ENCODE measurements at regions not wholly inside any gene's neighbourhood (a gene's known extent, or its start where the extent isn't known, plus 50 kb on each side); places are given as distances from the start of the nearest gene placed in this dataset.

DNA sequence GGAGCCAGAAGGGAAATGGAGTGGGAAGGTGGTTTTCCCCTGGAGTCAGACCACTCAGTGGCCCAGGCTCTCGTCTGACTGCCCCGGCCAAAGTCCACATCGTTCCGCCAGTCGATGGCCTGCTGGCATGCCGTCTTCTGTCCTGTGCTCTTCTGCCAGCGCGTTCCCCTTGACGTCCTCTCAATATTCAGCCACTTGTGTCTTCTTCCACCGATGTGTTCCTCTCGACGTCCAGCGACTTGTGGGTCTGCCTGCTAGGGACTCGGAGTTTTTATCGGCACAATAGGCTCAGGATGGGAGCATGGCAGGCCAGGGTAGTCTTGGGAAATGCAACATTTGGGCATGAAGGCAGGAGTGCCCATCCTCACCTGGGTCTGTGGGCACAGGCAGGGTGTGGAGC lies 542.5 kb upstream of the LMCD1 start:
- no peak overlapping the region for H3K9ac ChIP-seq
- no peaks in the 10 kb centered on the region for H3K36me3 ChIP-seq (ENCODE audit: insufficient read depth)
- no peak overlapping the region for H3K27ac ChIP-seq
- H4K20me1 ChIP-seq (ENCODE audit: insufficient read depth) = no peaks in the 10 kb centered on the region
- no peaks in the 10 kb centered on the region for H3K27me3 ChIP-seq (ENCODE audit: insufficient read depth, low read depth)
- TF ChIP-seq, protein P1, sequence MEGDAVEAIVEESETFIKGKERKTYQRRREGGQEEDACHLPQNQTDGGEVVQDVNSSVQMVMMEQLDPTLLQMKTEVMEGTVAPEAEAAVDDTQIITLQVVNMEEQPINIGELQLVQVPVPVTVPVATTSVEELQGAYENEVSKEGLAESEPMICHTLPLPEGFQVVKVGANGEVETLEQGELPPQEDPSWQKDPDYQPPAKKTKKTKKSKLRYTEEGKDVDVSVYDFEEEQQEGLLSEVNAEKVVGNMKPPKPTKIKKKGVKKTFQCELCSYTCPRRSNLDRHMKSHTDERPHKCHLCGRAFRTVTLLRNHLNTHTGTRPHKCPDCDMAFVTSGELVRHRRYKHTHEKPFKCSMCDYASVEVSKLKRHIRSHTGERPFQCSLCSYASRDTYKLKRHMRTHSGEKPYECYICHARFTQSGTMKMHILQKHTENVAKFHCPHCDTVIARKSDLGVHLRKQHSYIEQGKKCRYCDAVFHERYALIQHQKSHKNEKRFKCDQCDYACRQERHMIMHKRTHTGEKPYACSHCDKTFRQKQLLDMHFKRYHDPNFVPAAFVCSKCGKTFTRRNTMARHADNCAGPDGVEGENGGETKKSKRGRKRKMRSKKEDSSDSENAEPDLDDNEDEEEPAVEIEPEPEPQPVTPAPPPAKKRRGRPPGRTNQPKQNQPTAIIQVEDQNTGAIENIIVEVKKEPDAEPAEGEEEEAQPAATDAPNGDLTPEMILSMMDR (conservative IDR thresholded peaks at IDR 0.05; ENCODE audit: low read depth, low read length) = no peak
- H2AFZ ChIP-seq (ENCODE audit: low read depth) = no peak overlapping the region
- H3K4me2 ChIP-seq = no peak overlapping the region
- no peak overlapping the region for H3K4me3 ChIP-seq (IDR thresholded peaks at IDR 0.05; ENCODE audit: insufficient read depth, low read depth, low read length)
- no peaks in the 10 kb centered on the region for H3K79me2 ChIP-seq (ENCODE audit: insufficient read depth, low read depth)
- H3K4me1 ChIP-seq (ENCODE audit: low read depth, poor library complexity, severe bottlenecking) = no peaks in the 10 kb centered on the region

GRCh38 chr3:7960601-7961000 lies 541.0 kb upstream of the LMCD1 start:
- no peaks in the 10 kb centered on the region for H3K79me2 ChIP-seq (ENCODE audit: insufficient read depth, low read depth)
- no peaks in the 10 kb centered on the region for H3K4me1 ChIP-seq (ENCODE audit: low read depth, poor library complexity, severe bottlenecking)
- no peaks in the 10 kb centered on the region for H4K20me1 ChIP-seq (ENCODE audit: insufficient read depth)
- H3K27ac ChIP-seq = no peak overlapping the region
- H2AFZ ChIP-seq (ENCODE audit: low read depth) = no peak overlapping the region
- no peaks in the 10 kb centered on the region for H3K27me3 ChIP-seq (ENCODE audit: insufficient read depth, low read depth)
- H3K4me2 ChIP-seq = no peak overlapping the region
- TF ChIP-seq, protein P1 (conservative IDR thresholded peaks at IDR 0.05; ENCODE audit: low read depth, low read length) = no peak
- H3K4me3 ChIP-seq (IDR thresholded peaks at IDR 0.05; ENCODE audit: insufficient read depth, low read depth, low read length) = no peak overlapping the region
- H3K9ac ChIP-seq = no peak overlapping the region
- H3K36me3 ChIP-seq (ENCODE audit: insufficient read depth) = no peaks in the 10 kb centered on the region

- H2AFZ ChIP-seq (ENCODE audit: low read depth) = no peak overlapping the region
Observed at GRCh38 chr3:7962301-7962700, 539.3 kb upstream of the LMCD1 start.

GRCh38 chr3:7964899-7965298 lies 536.7 kb upstream of the LMCD1 start:
- H3K36me3 ChIP-seq (ENCODE audit: insufficient read depth) = no peaks in the 10 kb centered on the region
- no peaks in the 10 kb centered on the region for H3K79me2 ChIP-seq (ENCODE audit: insufficient read depth, low read depth)
- no peak overlapping the region for H3K4me3 ChIP-seq (IDR thresholded peaks at IDR 0.05; ENCODE audit: insufficient read depth, low read depth, low read length)
- no peaks in the 10 kb centered on the region for H4K20me1 ChIP-seq (ENCODE audit: insufficient read depth)
- TF ChIP-seq, protein P1 (conservative IDR thresholded peaks at IDR 0.05; ENCODE audit: low read depth, low read length) = no peak
- no peaks in the 10 kb centered on the region for H3K4me1 ChIP-seq (ENCODE audit: low read depth, poor library complexity, severe bottlenecking)
- no peaks in the 10 kb centered on the region for H3K27me3 ChIP-seq (ENCODE audit: insufficient read depth, low read depth)
- no peak overlapping the region for H3K4me2 ChIP-seq
- H3K27ac ChIP-seq = no peak overlapping the region
- no peak overlapping the region for H2AFZ ChIP-seq (ENCODE audit: low read depth)
- no peak overlapping the region for H3K9ac ChIP-seq

More at GRCh38 chr3:7962301-7962700, 539.3 kb upstream of the LMCD1 start:
- H3K36me3 ChIP-seq (ENCODE audit: insufficient read depth) = no peaks in the 10 kb centered on the region
- no peak overlapping the region for H3K4me3 ChIP-seq (IDR thresholded peaks at IDR 0.05; ENCODE audit: insufficient read depth, low read depth, low read length)
- no peak overlapping the region for H3K4me2 ChIP-seq
- H3K4me1 ChIP-seq (ENCODE audit: low read depth, poor library complexity, severe bottlenecking) = no peaks in the 10 kb centered on the region
- H3K79me2 ChIP-seq (ENCODE audit: insufficient read depth, low read depth) = no peaks in the 10 kb centered on the region
- H3K9ac ChIP-seq = no peak overlapping the region
- no peaks in the 10 kb centered on the region for H4K20me1 ChIP-seq (ENCODE audit: insufficient read depth)
- no peaks in the 10 kb centered on the region for H3K27me3 ChIP-seq (ENCODE audit: insufficient read depth, low read depth)
- TF ChIP-seq, protein P1 (conservative IDR thresholded peaks at IDR 0.05; ENCODE audit: low read depth, low read length) = no peak
- no peak overlapping the region for H3K27ac ChIP-seq

All from KMS-11 (cell line).